D721Med (cell line): ENCODE measurements at regions not wholly inside any gene's neighbourhood (a gene's known extent, or its start where the extent isn't known, plus 50 kb on each side); places are given as distances from the start of the nearest gene placed in this dataset.

Source experiments
- DNase-seq: peaks from one replicate; pipeline ENCODE4 v3.0.0; 2011; ENCODE audit warnings: low spot score; ENCODE audit not compliant: insufficient read length
- FAIRE-seq: peaks from 2 replicates; lab custom pipeline; 2011; peaks lifted over from hg19 to GRCh38; lab: Jason Lieb, UNC
- TF ChIP-seq, protein P1 (sequence below): IDR thresholded peaks from 2 replicates; pipeline ENCODE4 v1.5.1; 2012; ENCODE audit warnings: mild to moderate bottlenecking, control low read depth; ENCODE audit not compliant: insufficient read depth; ENCODE audit errors: missing control alignments

GRCh38 chr5:163635631-163636030, 130.2 kb downstream of the MAT2B start:
- no peak for FAIRE-seq
- TF ChIP-seq, protein P1, sequence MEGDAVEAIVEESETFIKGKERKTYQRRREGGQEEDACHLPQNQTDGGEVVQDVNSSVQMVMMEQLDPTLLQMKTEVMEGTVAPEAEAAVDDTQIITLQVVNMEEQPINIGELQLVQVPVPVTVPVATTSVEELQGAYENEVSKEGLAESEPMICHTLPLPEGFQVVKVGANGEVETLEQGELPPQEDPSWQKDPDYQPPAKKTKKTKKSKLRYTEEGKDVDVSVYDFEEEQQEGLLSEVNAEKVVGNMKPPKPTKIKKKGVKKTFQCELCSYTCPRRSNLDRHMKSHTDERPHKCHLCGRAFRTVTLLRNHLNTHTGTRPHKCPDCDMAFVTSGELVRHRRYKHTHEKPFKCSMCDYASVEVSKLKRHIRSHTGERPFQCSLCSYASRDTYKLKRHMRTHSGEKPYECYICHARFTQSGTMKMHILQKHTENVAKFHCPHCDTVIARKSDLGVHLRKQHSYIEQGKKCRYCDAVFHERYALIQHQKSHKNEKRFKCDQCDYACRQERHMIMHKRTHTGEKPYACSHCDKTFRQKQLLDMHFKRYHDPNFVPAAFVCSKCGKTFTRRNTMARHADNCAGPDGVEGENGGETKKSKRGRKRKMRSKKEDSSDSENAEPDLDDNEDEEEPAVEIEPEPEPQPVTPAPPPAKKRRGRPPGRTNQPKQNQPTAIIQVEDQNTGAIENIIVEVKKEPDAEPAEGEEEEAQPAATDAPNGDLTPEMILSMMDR, result no peak
- no peak for DNase-seq

GRCh38 chr5:163642904-163643303, 137.5 kb downstream of the MAT2B start:
- FAIRE-seq (no peak), DNase-seq (no peak)
- TF ChIP-seq, protein P1, result no peak

DNA sequence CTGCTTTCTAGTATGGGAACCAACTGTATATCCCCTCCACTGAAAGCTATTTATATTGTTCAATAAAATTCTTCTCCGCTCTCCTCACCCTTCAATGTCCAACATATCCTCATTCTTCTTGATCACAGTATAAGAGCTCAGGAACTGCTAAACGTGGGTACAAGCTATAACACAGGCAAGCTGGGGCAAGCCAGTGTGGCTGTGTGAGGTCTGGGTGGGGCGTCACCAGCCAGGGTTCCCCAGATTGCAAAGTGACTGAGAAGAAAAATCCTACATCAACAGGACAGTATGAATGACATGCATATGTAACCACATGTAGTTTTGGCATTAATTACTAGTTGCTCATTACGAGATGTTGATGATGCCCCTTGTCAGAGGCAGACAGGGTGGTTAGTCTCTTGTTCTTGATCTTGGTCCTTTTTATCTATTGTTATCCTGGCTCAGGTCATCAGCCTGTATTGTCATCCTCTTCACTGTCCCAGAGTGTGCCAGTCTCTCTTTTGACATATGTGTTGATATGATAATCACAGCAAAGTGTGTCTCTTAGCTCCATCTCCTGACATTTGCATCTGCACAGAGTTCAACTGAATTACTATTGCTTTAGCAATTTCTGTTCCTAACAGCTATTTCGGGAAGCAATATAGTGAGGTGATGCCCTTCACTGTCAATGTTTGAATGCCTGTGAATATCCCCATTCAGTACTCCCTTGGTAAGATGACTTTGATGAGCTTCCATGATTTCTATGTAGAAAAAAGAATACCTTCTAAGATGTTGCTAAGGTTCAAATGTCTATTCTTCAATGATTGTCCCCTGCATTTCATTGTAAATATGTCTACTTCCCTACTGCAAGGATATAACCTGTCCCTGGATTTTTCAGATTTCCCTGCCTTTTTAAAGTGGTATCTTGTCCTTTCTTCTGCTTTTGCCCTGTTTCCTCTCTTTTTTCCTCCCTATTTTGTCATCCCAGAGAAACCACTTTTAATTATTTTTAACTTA, 140.3 kb downstream of the MAT2B start:
- DNase-seq (no peak), FAIRE-seq (peak; percentile 60)
- TF ChIP-seq, protein P1, result no peak

DNA sequence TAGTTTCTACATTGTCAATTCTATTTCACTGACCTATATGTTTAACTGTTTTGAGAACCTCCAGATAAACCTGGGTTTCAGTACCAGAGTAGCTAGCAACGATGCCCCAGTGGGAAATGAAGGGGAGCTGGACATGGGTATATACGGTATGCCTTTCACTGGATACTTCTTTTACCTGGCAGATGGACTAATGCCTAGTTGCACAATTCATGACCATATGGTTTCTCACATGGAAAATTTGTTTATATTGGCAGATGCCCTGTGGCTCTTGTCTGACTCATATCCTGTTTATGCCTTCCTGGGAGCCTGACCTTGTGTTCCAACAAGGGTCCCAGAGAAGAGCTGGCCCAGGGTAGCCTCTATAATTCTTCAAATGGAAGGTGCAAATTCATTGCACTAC, 144.1 kb downstream of the MAT2B start:
- TF ChIP-seq, protein P1, result no peak
- FAIRE-seq (no peak), DNase-seq (no peak)

DNA sequence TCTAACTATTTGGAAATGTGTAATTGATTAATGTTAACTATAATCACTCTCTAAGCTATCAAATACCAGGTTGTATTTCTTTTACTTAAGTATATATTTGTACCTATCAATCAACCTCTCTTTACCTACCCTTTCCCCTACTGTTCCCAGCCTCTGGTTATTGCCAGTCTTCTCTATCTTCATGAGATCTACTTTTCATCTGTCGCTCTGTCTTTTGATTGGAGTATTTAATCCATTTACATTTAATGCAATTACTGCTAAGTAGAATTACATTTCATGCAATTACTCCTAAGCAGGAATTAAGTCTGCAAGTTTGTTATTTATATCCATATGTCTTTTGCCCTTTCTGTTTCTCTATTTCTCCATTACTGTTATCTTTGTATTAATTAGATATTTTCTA, 148.1 kb downstream of the MAT2B start:
- FAIRE-seq, result no peak
- TF ChIP-seq, protein P1, result no peak
- no peak for DNase-seq

DNA sequence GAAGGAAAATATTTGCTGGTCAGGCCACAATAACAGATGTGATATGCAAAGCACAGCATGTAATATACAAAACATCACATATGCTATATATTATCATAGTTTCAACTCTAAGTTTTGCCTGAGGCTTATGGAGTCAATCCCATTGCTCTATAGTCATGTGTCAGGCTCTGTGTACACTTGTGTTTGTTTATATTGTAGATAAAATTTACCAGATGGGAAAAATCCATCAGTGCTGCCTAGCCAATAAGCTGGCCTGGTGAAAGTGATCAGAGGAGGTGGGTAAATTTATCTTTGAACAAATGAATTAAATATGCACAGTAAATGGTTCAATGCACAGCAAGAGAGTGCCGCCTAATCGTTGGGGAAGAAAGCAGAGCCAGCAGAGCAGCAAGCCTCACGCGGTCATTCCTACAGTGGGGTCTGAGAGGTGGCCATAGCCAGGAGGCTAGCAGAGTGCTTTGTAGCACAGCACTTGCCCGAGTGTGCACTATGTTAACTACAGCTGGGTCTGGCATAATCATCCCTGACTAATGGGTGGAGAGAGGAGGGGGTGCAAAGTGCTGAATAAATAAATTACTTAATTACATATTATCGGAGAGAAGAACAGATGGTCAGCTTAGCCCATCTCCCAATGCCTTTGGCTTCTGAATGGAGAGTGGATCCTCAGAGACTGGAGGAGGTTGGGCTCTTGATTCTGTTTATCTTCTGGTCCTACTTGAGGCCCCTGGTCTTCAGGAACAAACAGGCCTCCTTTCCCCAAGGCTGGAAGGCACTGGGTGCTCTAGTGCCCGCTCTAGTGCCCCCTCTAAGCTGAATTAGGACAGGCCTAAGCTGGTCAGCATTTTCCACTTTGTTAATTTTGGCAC, 153.5 kb downstream of the MAT2B start:
- TF ChIP-seq, protein P1, result no peak
- peak; percentile 77 for FAIRE-seq

More for the DNA sequence above, 153.5 kb downstream of the MAT2B start:
- DNase-seq, result no peak
